WERI-Rb-1 (cell line): ENCODE measurements at regions not wholly inside any gene's neighbourhood (a gene's known extent, or its start where the extent isn't known, plus 50 kb on each side); places are given as distances from the start of the nearest gene placed in this dataset.

Experiments used
- DNase-seq: peaks from one replicate; pipeline ENCODE4 v3.0.0-alpha.2; 2020
- H3K27ac ChIP-seq: fragments of 250-450 bp; sonication (Bioruptor Pico); 2 replicates; pipeline ENCODE4 v1.5.1; 2020; ENCODE audit warnings: mild to moderate bottlenecking, moderate library complexity
- H3K27me3 ChIP-seq: fragments of 250-450 bp; sonication (Bioruptor Pico); 2 replicates; pipeline ENCODE4 v1.5.1; 2021; ENCODE audit warnings: mild to moderate bottlenecking, low read depth, moderate library complexity; ENCODE audit not compliant: insufficient read depth, severe bottlenecking
- H3K36me3 ChIP-seq: fragments of 250-450 bp; sonication (Bioruptor Pico); 2 replicates; pipeline ENCODE4 v1.5.1; 2020; ENCODE audit warnings: mild to moderate bottlenecking, moderate library complexity
- H3K4me3 ChIP-seq: 2 replicates; pipeline ENCODE4 v1.5.1; 2011; ENCODE audit warnings: low read depth, mild to moderate bottlenecking, control low read depth, low read length
- H3K9me3 ChIP-seq: fragments of 250-450 bp; sonication (Bioruptor Pico); 2 replicates; pipeline ENCODE4 v1.5.1; 2021; ENCODE audit warnings: mild to moderate bottlenecking, moderate library complexity; ENCODE audit not compliant: severe bottlenecking
- TF ChIP-seq, protein P1 (sequence below): IDR thresholded peaks from 2 replicates; pipeline ENCODE4 v1.5.1; 2011; ENCODE audit warnings: low read depth, mild to moderate bottlenecking, control low read depth, inconsistent platforms, low read length

DNA sequence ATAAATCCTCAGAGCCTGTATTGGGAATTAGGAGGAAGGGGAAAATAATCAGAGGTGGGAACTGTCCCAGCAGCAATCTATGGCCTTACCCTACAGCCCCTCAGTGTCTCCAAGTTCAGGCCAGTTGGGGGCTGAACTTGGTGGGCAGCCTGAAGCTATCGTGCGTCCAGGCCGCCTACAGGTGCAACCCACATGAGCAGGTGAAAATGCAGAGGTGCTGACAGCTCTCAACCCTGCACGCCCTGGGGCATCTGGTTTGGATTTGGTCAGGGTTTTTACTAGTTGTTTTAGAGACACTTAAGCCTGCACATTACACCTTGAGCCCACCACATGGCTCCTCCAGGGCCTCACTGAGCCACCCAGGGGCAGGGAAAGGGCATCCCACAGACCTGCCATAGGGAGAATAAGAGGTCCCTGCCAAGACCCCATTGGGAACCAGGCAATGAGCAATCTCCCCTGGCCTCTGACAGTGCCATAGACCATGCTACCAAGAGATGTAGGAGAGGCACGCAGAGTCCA, 209.5 kb downstream of the FOXD2 start:
- Histone ChIP-seq H3K27ac (no peak overlapping the region), H3K36me3 (no peaks in the 10 kb centered on the region), H3K9me3 (no peaks in the 10 kb centered on the region), H3K27me3 (no peaks in the 10 kb centered on the region), H3K4me3 (no peak overlapping the region)
- no peak for DNase-seq
- TF ChIP-seq, protein P1, sequence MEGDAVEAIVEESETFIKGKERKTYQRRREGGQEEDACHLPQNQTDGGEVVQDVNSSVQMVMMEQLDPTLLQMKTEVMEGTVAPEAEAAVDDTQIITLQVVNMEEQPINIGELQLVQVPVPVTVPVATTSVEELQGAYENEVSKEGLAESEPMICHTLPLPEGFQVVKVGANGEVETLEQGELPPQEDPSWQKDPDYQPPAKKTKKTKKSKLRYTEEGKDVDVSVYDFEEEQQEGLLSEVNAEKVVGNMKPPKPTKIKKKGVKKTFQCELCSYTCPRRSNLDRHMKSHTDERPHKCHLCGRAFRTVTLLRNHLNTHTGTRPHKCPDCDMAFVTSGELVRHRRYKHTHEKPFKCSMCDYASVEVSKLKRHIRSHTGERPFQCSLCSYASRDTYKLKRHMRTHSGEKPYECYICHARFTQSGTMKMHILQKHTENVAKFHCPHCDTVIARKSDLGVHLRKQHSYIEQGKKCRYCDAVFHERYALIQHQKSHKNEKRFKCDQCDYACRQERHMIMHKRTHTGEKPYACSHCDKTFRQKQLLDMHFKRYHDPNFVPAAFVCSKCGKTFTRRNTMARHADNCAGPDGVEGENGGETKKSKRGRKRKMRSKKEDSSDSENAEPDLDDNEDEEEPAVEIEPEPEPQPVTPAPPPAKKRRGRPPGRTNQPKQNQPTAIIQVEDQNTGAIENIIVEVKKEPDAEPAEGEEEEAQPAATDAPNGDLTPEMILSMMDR = no peak

DNA sequence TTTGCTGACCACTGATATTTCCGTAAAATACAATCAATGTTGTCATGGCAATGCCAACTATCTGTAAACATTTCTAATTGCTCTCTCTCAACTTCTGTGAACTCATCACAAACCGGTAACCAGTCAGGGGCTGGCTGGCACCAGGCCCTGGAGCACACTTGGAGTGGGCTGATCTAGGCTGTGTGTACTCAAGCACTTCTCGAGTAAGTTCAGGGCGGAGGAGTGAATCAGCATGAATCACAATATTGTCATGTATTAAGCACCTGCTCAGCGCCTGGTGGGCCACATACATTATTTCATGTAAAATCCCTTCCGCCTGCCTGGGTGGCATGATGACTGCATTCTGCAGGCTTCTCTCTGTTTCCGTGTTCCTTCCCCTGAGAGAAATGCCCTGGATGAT, 212.4 kb downstream of the FOXD2 start:
- no peak overlapping the region for H3K27ac ChIP-seq
- DNase-seq = no peak

DNA sequence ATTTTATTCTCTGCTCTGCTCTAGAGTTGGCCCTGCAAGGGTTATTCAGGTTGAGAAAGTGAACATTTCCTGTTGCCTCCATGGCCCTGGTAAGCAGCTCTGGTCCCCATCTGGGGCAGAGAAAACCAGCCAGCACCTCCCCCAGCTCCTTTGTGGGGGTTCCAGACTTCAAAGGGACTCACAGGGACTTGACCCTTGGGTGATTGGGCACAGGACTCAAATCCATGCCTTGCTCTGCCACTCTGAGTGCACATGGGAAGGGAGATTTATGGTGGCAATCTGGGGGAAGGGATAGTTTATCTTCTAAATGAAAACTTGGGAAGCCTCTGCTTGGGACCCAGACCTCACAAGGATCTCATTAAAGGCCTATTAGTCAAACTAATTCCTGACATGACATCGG, 212.8 kb downstream of the FOXD2 start:
- DNase-seq = no peak
- Histone ChIP-seq H3K27ac (no peak overlapping the region), H3K27me3 (no peaks in the 10 kb centered on the region), H3K36me3 (no peaks in the 10 kb centered on the region), H3K9me3 (no peaks in the 10 kb centered on the region), H3K4me3 (no peak overlapping the region)
- TF ChIP-seq, protein P1 = no peak

More for the DNA sequence above, 212.4 kb downstream of the FOXD2 start:
- Histone ChIP-seq H3K4me3 (no peak overlapping the region), H3K36me3 (no peaks in the 10 kb centered on the region), H3K27me3 (no peaks in the 10 kb centered on the region), H3K9me3 (no peaks in the 10 kb centered on the region)
- TF ChIP-seq, protein P1 = no peak

DNA sequence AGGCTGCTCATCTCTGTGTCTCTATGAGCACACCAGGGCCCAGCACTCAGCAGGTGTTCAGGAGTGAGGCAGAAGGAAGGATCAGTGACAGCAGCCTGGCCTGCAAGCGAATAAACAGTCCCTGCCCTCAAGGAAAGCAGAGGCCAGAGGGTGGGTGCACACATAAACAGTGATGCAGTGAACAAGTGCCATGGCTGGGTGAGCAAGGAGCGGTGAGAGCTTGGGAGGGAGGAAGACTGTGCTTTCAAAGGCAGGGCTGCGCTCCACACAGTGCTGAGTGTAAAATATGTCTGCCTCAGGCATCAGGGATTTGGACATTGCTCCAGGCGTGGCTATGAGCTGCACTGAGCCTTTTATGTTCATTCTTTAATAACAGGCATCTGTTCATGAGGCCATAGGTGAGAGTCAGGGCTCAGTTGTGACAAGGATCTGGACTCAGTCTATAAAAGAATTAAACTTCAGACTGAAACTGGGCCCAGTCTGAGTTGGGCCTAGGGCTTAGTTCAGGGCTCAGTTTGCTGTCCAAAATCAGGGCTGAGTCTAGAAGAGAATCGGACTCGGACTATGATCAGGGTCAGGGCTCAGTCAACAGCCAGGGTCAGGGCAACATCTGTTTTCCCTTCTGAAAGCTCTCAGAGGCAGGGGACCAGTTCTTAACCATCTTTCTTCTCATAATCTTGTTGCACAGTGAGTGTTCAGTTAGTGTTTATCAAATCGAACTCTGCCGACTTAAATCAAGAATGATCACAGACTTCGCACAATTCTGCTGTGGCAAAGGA, 213.7 kb downstream of the FOXD2 start:
- DNase-seq = no peak
- H3K27me3 ChIP-seq = no peaks in the 10 kb centered on the region

DNA sequence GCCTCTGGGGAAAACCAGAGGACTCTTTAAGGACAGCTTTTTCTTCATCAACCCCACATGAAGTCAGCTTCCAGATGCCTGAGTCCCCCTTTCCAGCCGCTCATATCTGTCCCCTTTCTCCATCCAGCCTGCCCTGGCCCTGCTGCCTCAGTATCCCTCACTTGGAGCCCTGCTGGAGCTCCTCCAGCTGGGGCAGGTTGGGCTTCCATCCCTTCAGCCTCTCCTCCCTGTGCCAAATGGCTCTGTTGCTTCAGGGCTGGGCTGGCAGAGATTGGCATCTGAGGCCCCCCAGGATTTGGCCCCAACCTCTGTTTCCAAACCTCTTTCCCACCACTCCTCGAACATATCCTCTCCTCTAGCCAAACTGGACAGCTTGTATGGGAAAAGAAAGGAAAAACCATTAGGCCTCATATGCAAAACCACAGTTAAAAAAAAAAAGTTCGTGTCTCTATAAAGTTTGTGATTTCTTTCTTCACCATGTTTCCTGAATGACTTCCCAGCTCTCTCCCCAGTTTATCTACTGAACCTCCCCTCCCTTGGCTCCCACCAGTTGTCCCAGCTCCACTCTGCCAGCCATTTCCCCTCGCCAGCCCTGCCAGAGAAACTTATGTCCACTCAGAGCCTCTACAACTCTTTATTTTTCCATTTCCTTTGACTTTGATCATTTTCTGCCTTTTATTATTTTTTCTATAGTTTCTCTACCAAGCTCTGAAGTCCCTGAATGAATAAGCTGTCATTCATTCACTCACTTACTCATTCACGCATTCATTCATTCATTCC, 217.9 kb downstream of the FOXD2 start:
- TF ChIP-seq, protein P1 = no peak
- no peaks in the 10 kb centered on the region for H3K9me3 ChIP-seq
- no peaks in the 10 kb centered on the region for H3K36me3 ChIP-seq
- H3K27ac ChIP-seq = no peak overlapping the region
- DNase-seq = no peak
- H3K27me3 ChIP-seq = no peaks in the 10 kb centered on the region
- no peak overlapping the region for H3K4me3 ChIP-seq

More for the DNA sequence above, 213.7 kb downstream of the FOXD2 start:
- Histone ChIP-seq H3K27ac (no peak overlapping the region), H3K4me3 (no peak overlapping the region), H3K36me3 (no peaks in the 10 kb centered on the region), H3K9me3 (no peaks in the 10 kb centered on the region)
- TF ChIP-seq, protein P1 = no peak
